ENCODE measurements at regions not wholly inside any gene's neighbourhood (a gene's known extent, or its start where the extent isn't known, plus 50 kb on each side); places are given as distances from the start of the nearest gene placed in this dataset.
"Not testable (repeated sequence)": the region's sequence is repeated elsewhere in the genome, so short reads cannot be mapped to it uniquely, and the experiment has no call there.

- H2BK5ac ChIP-seq (ENCODE audit: low read depth, low read length); FAIRE-seq; H3K23ac ChIP-seq (ENCODE audit: insufficient read length); H3K4me2 ChIP-seq (ENCODE audit: insufficient read depth in 1 of 2, low read depth in 2 of 2, low read length in 2 of 2); H3K79me2 ChIP-seq (ENCODE audit: control insufficient read depth in 1 of 2, insufficient read depth in 2 of 2, low read length in 2 of 2); H4K8ac ChIP-seq (ENCODE audit: extremely low read depth, insufficient read depth, low read length); H3K18ac ChIP-seq (ENCODE audit: extremely low read depth, low read length); DNase-seq (ENCODE audit: low read depth in 1 of 2, low spot score in 2 of 2); H2AK5ac ChIP-seq (ENCODE audit: low read depth, low read length); POLR2A ChIA-PET (ENCODE audit: partially characterized antibody); H3K79me1 ChIP-seq (ENCODE audit: low read depth, low read length); H2BK15ac ChIP-seq (ENCODE audit: low read length); H3K56ac ChIP-seq (replicated peaks; ENCODE audit: insufficient read length, low read depth, low read length); H2BK12ac ChIP-seq (ENCODE audit: low read depth, low read length); H3K27me3 ChIP-seq (replicated peaks in 1 of 4; ENCODE audit: control insufficient read depth in 3 of 4, extremely low read depth in 1 of 4, insufficient read depth in 3 of 4, low read length in 3 of 4); H2AFZ ChIP-seq (ENCODE audit: low read length); H3K9ac ChIP-seq (replicated peaks in 1 of 4; ENCODE audit: extremely low read depth in 1 of 4, low read depth in 3 of 4, low read length in 3 of 4); H4K5ac ChIP-seq (ENCODE audit: insufficient read length, low read depth, low read length); H3K36me3 ChIP-seq (ENCODE audit: control insufficient read depth in 2 of 4, insufficient read depth in 4 of 4, low read length in 3 of 4); H3K4me3 ChIP-seq (ENCODE audit: extremely low read depth in 1 of 4, insufficient read depth in 2 of 4, low read depth in 3 of 4, low read length in 4 of 4); H2BK120ac ChIP-seq (replicated peaks; ENCODE audit: low read depth, low read length); H3K9me3 ChIP-seq (ENCODE audit: insufficient read depth in 2 of 2, low read depth in 1 of 2, low read length in 1 of 2); H3K23me2 ChIP-seq (ENCODE audit: low read depth, low read length); H4K20me1 ChIP-seq (replicated peaks in 1 of 2; ENCODE audit: control insufficient read depth in 1 of 2, insufficient read depth in 2 of 2, low read length in 2 of 2); H3K4me1 ChIP-seq (replicated peaks in 1 of 4; ENCODE audit: control insufficient read depth in 3 of 4, insufficient read depth in 4 of 4, low read length in 3 of 4); H4K91ac ChIP-seq (replicated peaks; ENCODE audit: insufficient read length, low read length); H3K27ac ChIP-seq (ENCODE audit: low read depth, low read length); H3K14ac ChIP-seq (ENCODE audit: insufficient read length); H2BK20ac ChIP-seq (ENCODE audit: low read length); H3K4ac ChIP-seq (replicated peaks; ENCODE audit: insufficient read length, low read depth, low read length): not testable (repeated sequence)
- WGBS, 2 experiments (ENCODE audit: extremely low coverage in 1 of 2, insufficient coverage in 1 of 2, insufficient read length in 1 of 2, insufficient replicate concordance in 2 of 2, low coverage in 1 of 2, low lambda C conversion rate in 2 of 2, missing lambda C conversion rate in 1 of 2): 94% methylated on average over 1 of the region's 1 CpG; no CpG with 5 or more reads in 1 of the 2 experiments
- CTCF ChIA-PET (ENCODE audit: partially characterized antibody): interaction anchor here (1.6 kb wide), 1 partner anchor 28 kb away, joined by 6 read pairs; no protein-coding TSS in a partner anchor
Observed at GRCh38 chr6:133789449-133789848, 99.5 kb upstream of the TCF21 start.

- H3K79me1 ChIP-seq (ENCODE audit: low read depth, low read length); H4K5ac ChIP-seq (ENCODE audit: insufficient read length, low read depth, low read length); H3K9ac ChIP-seq (replicated peaks in 1 of 4; ENCODE audit: extremely low read depth in 1 of 4, low read depth in 3 of 4, low read length in 3 of 4); H3K23me2 ChIP-seq (ENCODE audit: low read depth, low read length); H3K18ac ChIP-seq (ENCODE audit: extremely low read depth, low read length); CTCF ChIA-PET (ENCODE audit: partially characterized antibody); H3K4me1 ChIP-seq (replicated peaks in 1 of 4; ENCODE audit: control insufficient read depth in 3 of 4, insufficient read depth in 4 of 4, low read length in 3 of 4); H3K23ac ChIP-seq (ENCODE audit: insufficient read length); H3K56ac ChIP-seq (replicated peaks; ENCODE audit: insufficient read length, low read depth, low read length); POLR2A ChIA-PET (ENCODE audit: partially characterized antibody); H2AK5ac ChIP-seq (ENCODE audit: low read depth, low read length); H3K27me3 ChIP-seq (replicated peaks in 1 of 4; ENCODE audit: control insufficient read depth in 3 of 4, extremely low read depth in 1 of 4, insufficient read depth in 3 of 4, low read length in 3 of 4); H3K4me2 ChIP-seq (ENCODE audit: insufficient read depth in 1 of 2, low read depth in 2 of 2, low read length in 2 of 2); H3K4ac ChIP-seq (replicated peaks; ENCODE audit: insufficient read length, low read depth, low read length); H3K14ac ChIP-seq (ENCODE audit: insufficient read length); H3K4me3 ChIP-seq (ENCODE audit: extremely low read depth in 1 of 4, insufficient read depth in 2 of 4, low read depth in 3 of 4, low read length in 4 of 4); H3K79me2 ChIP-seq (ENCODE audit: control insufficient read depth in 1 of 2, insufficient read depth in 2 of 2, low read length in 2 of 2); H2BK5ac ChIP-seq (ENCODE audit: low read depth, low read length); DNase-seq (ENCODE audit: low read depth in 1 of 2, low spot score in 2 of 2); H2AFZ ChIP-seq (ENCODE audit: low read length); H4K20me1 ChIP-seq (replicated peaks in 1 of 2; ENCODE audit: control insufficient read depth in 1 of 2, insufficient read depth in 2 of 2, low read length in 2 of 2); H2BK12ac ChIP-seq (ENCODE audit: low read depth, low read length); H3K36me3 ChIP-seq (ENCODE audit: control insufficient read depth in 2 of 4, insufficient read depth in 4 of 4, low read length in 3 of 4); FAIRE-seq; H3K27ac ChIP-seq (ENCODE audit: low read depth, low read length); H4K91ac ChIP-seq (replicated peaks; ENCODE audit: insufficient read length, low read length); H3K9me3 ChIP-seq (ENCODE audit: insufficient read depth in 2 of 2, low read depth in 1 of 2, low read length in 1 of 2); H4K8ac ChIP-seq (ENCODE audit: extremely low read depth, insufficient read depth, low read length); H2BK15ac ChIP-seq (ENCODE audit: low read length); H2BK20ac ChIP-seq (ENCODE audit: low read length); H2BK120ac ChIP-seq (replicated peaks; ENCODE audit: low read depth, low read length): not testable (repeated sequence)
Observed at GRCh38 chr6:133790756-133791155, 98.2 kb upstream of the TCF21 start.

All from H1 (cell line).